NCI-H446 treated with DMSO at 0.1 percent for 48 hours (cell line): ENCODE measurements at regions not wholly inside any gene's neighbourhood (a gene's known extent, or its start where the extent isn't known, plus 50 kb on each side); places are given as distances from the start of the nearest gene placed in this dataset.
"Not testable (repeated sequence)": the region's sequence is repeated elsewhere in the genome, so short reads cannot be mapped to it uniquely, and the experiment has no call there.

ENCODE experiments used
- DNase-seq: peaks from one replicate; lab custom pipeline; 2025; lab: John Stamatoyannopoulos, UW

GRCh38 chr2:16722677-16723076 is 57.0 kb upstream of the CYRIA start:
- no peak for DNase-seq

GRCh38 chr2:16722126-16722525 is 56.5 kb upstream of the CYRIA start:
- no peak for DNase-seq

- DNase-seq, result not testable (repeated sequence)
Measured at GRCh38 chr2:16721529-16721928, 55.9 kb upstream of the CYRIA start.

- DNase-seq, result not testable (repeated sequence)
Measured at GRCh38 chr2:16720737-16721136, 55.1 kb upstream of the CYRIA start.

GRCh38 chr2:16719485-16719808 is 53.8 kb upstream of the CYRIA start:
- no peak for DNase-seq

GRCh38 chr2:16718576-16719484 is 53.2 kb upstream of the CYRIA start:
- DNase-seq, result no peak

- no peak for DNase-seq
Measured at GRCh38 chr2:16717477-16717876, 51.8 kb upstream of the CYRIA start.

- no peak for DNase-seq
Measured at GRCh38 chr2:16716944-16717343, 51.3 kb upstream of the CYRIA start.

GRCh38 chr2:16716024-16716423 is 50.4 kb upstream of the CYRIA start:
- no peak for DNase-seq
